RCC 7860 (cell line): ENCODE measurements at regions not wholly inside any gene's neighbourhood (a gene's known extent, or its start where the extent isn't known, plus 50 kb on each side); places are given as distances from the start of the nearest gene placed in this dataset.

Source experiments
- DNase-seq: peaks from one replicate; pipeline ENCODE4 v3.0.0-alpha.2; 2015; ENCODE audit warnings: low spot score
- FAIRE-seq: peaks from 2 replicates; lab custom pipeline; 2012; peaks lifted over from hg19 to GRCh38; lab: Jason Lieb, UNC

DNA sequence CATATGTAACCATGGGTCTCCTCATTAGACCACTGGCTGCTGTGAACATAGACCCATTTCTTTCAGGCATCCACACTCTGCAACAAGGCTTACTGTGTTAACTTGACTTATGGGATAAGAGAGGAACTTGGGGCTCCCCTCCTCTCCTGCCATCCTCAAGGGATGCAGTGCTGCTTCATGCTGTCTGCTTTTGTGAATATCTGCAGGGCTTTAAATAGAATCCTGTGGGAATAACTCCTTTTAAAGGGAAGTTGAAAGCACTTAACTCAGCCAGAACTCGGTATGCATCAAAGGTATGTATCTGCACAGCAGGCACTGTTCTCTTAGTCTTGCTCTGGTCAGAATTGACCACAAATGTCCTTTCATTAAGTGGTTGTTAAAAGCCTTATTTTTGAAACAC is 222.5 kb upstream of the KIRREL3 start:
- FAIRE-seq (no peak), DNase-seq (no peak)

DNA sequence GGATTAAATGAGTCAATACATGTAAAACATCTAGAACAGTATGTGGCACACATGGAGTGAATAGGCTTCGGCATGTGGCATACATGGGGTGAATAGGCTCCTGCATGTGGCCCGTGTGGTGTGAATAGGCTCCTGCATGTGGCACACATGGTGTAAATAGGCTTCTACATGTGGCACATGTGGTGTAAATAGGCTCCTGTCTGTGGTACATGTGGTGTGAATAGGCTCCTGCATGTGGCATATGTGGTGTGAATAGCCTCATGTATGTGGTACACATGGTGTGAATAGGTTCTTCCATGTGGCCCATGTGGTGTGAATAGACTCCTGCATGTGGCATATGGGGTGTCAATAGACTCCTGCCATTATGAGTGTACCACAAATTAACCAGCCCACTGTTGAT is 219.1 kb upstream of the KIRREL3 start:
- DNase-seq (no peak), FAIRE-seq (no peak)

DNA sequence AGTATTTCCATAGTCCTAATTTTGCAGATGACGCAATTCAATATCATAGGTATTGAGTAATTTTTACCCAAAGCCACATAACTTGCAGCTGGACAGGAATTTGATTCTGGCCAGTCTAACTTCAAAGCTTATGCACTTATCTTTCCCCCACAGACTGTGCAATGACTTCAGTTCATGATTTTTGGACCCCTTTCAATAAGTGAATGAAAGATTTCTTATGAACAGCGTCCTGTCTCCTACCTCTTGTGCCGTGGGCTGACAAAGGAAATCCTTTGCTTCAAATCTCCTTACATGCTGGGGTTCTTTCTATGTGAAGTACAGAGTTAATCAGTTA is 217.7 kb upstream of the KIRREL3 start:
- DNase-seq (no peak), FAIRE-seq (no peak)

DNA sequence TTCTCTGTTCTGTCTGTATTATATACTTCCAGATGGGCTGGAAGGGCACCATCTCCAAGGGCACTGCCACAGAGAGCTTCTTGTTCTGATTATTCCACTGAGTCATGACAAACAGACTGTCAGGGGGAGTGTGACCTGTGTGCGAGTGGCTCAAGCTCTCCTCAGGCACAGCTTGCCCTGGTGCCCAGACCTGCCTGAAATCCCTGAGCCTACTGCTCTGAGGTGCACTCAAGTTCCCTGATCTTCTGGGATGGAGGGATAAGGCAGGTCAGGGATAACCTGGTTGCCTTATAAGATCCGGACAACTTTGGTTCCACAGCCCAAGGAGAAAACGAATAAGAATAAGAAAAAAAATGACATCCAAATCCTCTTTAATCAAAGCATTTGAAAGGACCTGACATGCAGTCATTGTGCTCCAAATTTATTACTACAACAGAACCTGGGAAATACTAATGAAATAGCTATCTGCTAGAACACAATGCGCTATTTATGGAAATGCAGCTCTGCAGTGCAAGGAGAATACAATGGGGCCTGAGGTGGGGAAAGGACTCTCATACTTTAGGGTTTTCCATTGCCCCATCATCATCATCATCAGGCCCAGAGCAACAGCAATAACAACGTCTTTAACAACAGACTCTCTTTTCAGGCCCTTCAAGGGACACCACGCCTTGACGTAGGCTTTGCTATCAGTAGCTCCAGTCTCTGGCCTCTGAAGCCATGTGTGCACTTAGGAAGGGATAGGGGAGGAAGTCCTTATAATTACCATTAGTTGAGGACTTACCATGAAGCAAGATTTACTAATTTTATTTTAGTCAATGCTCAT is 217.1 kb upstream of the KIRREL3 start:
- DNase-seq = no peak
- FAIRE-seq = no peak

DNA sequence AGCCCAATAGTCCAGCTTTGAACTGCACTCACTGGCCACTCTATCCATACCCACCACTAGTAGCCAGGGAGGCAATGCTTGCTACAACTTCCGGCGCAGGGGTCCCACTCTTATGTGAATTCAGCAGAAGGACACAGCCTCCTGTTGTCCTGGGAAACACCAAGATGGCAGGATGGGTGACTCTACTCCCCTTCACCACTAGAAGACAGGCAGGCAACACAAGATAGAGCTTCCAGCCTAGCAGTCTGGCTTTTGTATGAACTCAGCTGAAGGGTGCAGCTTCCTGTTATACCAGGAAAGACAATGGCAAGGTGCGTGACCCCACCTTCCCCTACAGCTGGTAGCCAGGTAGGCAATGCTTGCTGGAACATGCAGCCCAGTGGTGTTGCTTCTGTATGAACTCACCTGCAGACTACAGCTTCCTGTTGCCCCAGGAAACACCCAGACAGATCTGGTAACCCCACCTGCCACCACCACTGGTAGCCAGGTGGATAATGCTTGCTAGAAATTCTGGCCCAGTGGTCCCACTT is 205.2 kb upstream of the KIRREL3 start:
- no peak for FAIRE-seq
- no peak for DNase-seq

DNA sequence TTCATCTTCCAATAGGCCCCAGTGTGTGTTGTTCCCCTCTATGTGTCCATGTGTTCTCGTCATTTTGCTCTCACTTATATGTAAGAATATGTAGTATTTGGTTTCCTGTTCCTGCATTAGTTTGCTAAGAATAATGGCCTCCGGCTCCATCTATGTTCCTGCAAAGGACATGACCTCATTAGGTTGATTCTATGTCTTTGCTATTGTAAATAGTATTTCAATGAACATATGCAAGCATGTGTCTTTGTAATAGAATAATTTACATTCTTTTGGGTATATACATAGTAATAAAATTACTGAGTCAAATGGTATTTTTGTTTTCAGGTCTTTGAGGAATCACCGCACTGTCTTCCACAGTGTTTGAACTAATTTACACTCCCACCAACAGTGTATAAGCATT is 202.9 kb upstream of the KIRREL3 start:
- no peak for DNase-seq
- no peak for FAIRE-seq

DNA sequence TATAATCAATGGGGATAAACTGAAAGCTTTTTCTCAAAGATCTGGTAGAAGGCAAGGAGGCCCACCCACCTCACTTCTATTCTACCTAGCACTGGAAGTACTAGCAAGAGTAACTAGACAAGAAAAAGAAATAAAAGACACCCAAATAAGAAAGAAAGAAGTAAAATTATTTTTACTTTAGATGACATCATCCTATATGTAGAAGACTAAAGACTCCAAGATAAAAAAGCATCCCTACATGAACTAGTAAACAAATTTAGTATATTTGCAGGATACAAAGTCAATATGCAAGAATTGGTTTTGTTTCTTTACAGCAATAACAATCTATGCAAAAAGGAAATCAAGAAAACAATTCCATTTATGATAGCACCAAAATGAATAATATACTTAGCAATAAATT is 201.5 kb upstream of the KIRREL3 start:
- no peak for DNase-seq
- FAIRE-seq = no peak

DNA sequence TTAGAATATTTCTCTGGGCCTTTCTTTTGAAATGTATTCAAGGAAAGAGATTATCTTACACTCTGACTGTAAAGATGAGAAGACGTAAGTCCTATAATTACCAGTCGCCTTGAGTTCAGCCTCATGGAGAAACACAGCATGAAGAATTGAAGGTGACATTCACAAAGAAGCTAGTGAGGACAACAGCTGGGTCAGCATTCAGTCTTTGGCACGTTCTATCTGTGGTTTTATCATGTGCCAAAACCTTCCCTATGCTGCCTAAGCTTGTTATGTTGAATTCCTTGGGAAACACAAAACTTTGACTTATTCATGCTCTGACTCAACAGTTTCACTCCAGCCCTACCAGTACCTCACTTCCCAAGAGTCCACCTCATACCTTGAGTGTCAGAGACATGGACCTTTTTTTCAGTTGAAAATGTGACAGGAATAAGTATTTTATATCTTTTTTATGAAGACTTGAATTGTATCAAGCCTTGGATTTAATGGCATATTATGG is 198.8 kb upstream of the KIRREL3 start:
- DNase-seq (no peak), FAIRE-seq (no peak)

DNA sequence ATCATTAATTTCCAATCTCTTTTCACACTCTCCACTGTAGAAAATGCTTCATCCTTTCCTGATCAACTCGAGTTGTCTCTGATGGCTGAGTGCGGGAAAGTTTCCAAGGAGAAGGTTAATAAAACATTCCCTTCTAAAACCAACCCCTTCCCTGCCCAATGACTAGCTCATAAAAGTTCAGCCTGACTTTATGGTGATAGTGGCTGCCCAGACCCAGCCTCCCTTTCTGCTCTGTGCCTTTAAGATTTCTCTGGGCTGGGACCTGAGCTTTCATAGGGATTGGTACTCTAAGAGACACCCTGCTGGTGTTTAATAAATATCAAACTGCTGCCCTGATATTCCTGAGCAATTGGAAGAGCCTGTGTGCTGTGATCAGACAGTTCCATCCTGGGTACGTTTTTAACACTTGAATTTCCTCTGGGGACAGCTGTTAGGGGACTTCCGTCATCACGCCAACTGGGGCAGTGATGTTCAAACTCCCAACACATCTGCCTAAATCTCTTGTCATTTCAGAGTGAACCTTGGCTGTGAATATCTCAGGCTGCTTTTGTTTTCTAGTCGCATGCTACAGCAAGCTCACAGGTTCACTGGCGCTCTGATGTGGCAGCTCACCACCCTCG is 195.0 kb upstream of the KIRREL3 start:
- FAIRE-seq (no peak), DNase-seq (no peak)

DNA sequence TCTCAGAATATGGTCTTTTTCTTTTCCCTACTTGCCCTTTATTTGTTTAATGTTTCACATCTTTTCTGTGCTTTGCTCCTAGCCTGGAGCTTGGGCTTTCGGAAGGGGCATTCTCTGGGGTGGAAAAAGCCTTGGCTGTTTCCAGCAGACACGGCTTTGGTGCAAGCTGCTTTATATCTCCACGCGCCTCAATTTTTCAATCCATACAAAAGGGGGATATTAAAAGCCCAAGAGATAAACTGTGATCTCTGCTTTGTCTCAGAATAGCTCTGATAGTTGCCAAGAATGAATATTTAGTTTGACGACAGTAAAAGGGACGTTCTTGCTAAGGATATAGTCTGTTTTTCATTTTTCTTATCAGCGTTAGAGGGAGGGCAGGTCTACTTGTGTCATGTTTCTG is 194.0 kb upstream of the KIRREL3 start:
- no peak for DNase-seq
- no peak for FAIRE-seq

DNA sequence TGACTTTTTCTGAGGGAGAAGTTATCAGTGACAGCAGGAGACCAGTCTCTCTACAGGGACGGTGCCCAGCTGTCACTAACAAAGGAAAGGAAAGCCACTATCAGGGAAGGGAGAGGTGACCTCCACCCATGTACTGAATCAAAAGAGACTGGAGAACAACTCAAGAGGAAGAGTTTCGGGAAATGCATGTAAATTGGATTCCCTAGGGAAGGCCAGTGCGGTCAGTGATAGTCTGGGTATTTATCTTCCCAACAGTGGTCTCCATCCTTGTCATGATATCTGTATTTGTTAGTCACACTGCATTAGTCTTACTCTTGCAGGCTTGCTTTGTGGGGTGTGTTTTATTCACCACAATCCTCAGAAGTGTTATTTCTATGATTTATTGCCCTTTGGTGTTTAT is 193.4 kb upstream of the KIRREL3 start:
- no peak for DNase-seq
- FAIRE-seq = no peak

DNA sequence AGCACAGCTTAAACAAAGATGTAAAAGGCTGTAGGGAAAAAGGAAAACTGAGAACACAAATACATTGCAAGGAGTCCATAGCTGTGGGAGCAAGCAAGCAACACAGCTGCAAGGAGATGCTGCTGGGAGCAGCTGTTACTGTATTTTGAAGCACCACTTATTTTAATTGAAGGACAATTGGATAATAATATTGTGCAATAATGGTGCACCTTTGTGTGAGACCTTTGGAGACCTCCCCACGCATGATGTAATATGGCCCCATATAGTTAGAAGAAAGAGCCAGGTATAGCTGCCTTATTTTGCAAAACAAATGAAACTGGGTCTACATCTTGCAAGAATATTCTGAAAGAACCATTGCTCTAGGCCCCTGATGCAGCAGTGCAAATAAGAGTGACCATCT is 191.1 kb upstream of the KIRREL3 start:
- FAIRE-seq (no peak), DNase-seq (no peak)

DNA sequence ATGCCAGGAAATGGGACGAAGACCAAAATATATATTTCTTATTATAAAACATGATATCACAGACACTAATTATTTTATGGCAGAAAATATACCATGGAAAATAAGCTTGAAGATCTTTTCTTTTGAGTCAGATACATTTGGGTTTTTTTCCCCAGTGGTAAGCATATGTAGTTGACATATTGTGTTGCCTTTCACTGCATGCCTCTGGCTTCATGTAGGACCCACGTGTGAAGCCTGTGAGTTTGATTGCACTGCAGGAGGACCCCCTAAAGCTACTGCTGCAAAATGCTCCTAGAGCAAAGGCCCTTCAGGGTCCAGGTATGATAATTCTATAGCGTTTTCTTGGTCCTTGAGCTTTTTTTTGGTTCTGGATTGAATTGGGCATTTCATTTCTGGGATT is 190.7 kb upstream of the KIRREL3 start:
- no peak for DNase-seq
- FAIRE-seq = no peak

DNA sequence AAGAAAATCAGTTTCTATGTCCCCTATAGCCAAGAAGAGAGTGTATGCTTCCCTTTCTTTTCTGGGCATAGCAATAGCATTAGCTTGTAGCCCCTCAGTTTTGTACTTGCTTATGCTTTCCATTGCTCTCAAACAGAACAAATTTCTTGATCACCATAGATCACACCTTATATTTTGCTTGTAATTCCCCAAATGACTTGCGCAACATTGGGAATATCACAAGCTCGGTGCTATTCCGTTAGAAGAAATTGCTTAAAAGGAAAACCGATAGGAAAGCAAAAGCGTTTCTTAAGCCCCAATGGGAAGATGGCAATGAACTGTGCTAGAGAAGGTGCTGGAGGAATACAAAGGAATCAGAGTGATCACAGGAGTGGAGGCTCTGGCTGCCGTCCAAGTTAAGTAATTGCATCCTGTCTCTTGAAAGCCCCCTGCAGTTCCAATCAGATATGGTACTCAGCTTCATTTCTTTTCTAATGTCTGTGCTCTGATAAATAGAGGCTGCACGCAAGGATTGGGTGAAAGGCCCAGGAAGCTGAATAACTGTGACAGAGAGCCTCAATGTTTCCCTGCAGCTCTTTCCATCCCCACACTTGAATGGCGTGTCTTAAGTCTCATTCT is 182.1 kb upstream of the KIRREL3 start:
- FAIRE-seq (no peak), DNase-seq (no peak)

DNA sequence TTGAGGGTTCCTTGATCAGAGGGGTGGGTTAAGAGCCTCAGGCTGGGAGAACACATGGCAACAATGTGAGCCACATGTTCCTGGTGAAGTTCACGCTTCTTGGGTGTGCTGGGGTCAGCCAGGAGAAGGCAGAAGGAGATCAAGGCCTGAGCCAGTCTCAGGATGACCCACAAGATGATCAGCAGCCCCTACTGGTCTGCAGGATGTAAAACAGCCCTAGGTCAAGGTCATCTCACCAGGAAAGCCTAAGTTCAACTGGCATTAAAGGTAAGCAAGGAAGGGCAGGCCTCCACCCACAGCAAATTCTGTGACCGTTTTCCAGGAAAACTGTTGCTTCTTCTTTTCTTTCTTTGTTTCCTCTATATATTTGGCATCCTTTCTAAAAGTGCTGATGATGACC is 156.7 kb upstream of the KIRREL3 start:
- no peak for DNase-seq
- FAIRE-seq = no peak

DNA sequence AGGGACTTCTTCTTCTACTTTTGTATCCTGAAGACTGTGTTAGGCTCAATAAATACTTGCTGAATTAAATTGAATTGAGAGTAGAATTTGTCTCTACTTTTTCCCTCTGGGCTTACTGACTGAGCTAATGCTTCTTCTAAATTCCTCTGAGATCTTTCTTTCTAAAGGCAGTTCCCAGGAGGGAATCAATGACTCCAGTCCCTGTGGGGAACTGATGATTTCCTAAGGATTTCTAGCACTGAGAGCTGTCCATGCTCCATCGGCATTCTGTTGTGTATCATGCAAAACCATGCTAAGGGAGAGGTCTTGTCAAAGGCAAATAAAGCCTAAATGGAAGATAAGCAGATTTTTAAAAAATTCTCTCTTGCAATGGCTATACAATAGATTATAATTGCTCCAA is 148.8 kb upstream of the KIRREL3 start:
- DNase-seq (no peak), FAIRE-seq (no peak)

DNA sequence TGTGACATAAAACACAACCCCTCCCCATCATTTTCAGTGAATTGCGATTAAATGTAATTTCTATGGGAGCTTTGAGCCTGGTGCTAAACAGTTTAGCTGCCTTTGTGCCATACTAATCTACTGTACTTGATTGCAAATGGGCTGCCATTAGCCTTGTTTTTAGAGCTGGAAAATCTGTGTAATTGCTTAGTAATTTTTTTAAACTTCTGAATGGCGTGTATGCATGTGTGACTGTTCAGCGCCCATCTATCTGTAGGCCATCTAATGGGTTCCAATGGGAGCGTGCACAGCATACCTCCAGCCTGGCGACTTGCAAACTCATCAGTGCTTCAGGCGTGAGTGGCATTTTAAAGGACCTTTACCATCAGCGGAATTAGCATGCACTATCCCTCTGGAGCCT is 142.7 kb upstream of the KIRREL3 start:
- no peak for FAIRE-seq
- no peak for DNase-seq

DNA sequence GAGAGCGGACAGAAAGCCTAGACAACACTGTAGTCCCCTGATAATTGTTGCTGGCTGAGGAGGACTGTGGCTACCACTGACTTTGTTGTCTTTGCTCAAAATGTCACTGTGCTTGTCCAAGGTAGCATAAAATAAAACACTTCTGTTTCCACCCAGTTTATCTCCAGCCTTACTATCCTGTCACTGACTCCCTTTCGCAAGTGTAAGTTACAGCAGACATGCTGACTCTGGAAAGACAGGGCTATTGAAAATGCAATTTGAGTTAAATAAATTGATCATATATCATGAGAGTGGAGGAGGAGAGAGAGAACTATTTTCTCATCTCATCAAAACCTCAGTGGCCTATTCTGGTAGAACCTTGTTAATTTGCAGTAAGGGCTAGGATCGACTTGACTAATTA is 138.0 kb upstream of the KIRREL3 start:
- no peak for FAIRE-seq

DNA sequence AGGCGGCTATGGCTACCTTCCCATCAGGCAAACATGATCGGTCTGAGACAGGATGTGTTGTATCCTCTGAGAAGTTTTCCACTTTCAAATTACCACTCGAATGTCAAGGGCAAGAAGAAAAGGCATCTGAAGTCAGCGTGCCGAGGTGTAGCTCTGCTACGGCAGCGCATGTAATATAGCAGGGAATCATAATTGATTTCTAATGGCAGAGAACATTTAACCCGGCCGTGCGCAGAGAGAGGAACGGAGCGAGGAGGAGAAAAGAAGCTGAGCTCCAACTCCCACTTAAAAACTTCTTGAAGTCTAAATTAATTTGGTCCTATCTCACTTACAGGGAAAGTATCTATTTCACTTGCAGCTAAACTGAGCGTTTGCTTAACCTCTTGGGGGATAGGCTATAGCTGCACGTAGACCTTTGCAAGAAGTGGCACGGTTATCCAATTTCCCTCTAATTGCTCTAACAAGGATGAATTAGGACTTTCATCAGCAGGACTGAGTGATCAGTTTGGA is 137.3 kb upstream of the KIRREL3 start:
- DNase-seq (no peak), FAIRE-seq (no peak)

More for the DNA sequence above, 138.0 kb upstream of the KIRREL3 start:
- DNase-seq = no peak

DNA sequence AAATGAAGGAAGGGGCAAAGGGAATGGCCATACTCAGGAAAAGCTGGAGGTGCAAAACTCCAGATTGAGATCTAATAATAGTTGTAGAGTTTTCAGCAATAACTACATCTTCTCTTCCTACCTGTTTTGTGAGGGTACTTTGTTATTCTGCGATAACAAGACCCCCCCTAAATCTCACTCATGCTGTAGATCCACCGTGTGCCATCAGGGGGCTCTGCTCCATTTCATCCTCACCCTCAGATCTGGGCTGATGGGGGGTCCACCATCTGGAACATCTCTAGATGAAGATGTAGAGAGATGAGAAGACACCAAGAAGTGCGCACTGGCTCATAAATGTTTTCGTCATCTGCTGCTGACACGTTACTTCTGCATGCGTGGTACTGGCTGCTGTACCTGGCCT is 135.9 kb upstream of the KIRREL3 start:
- DNase-seq (no peak), FAIRE-seq (no peak)

DNA sequence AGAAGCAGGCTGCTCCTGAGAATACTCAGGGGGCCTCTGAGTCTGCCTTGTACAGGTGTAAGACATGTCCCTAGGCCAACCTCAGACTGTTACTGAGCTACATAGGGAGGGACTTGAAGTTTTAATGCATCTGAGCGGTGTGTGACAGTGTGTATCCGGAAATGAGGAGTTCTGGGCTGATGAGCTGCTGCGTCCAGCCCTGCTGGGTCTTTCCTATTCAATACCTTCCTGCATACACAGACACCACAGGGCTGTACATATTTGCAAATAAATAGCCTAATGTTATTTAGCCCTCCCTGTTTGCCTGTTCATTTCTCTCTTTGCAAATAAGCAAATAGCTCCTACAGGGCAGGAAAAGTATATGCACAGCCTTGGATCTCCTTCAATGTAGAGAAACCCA is 134.7 kb upstream of the KIRREL3 start:
- no peak for DNase-seq
- FAIRE-seq = no peak

DNA sequence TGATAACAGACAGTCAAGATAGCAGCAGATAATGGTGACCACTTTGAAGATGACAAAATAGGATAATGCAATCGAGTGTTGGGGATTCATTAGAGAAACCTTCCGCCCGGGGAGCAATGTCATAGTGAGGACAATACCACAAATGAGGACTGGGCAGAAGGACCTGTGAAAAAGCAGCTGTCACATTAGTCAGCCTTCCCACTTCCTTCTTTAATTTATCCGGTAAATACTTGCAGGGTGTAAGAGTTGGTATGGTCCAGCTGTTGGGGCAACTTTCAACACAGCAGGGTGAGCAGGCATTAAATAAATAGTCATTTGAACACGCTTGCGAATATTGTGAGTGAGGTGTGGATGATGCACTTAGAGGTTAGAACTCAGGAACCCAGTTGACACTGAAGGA is 132.5 kb upstream of the KIRREL3 start:
- DNase-seq = no peak

More for the DNA sequence above, 132.5 kb upstream of the KIRREL3 start:
- no peak for FAIRE-seq
